SH-SY5Y (cell line): ENCODE measurements at regions not wholly inside any gene's neighbourhood (a gene's known extent, or its start where the extent isn't known, plus 50 kb on each side); places are given as distances from the start of the nearest gene placed in this dataset.

Source experiments
- GATA2 ChIP-seq: IDR thresholded peaks from 2 replicates; pipeline ENCODE4 v1.6.1; 2011; ENCODE audit warnings: mild to moderate bottlenecking, low read depth, low read length
- GATA3 ChIP-seq: IDR thresholded peaks from 2 replicates; pipeline ENCODE4 v1.6.1; 2011; ENCODE audit warnings: low read depth, mild to moderate bottlenecking, low read length, moderate library complexity

- TF ChIP-seq GATA2 (no peak), GATA3 (no peak)
Observed at GRCh38 chr12:118780939-118781338, 200.4 kb upstream of the SRRM4 start.
